ENCODE measurements at regions not wholly inside any gene's neighbourhood (a gene's known extent, or its start where the extent isn't known, plus 50 kb on each side); places are given as distances from the start of the nearest gene placed in this dataset.

- Histone ChIP-seq H3K36me3 (ENCODE audit: insufficient read depth, low read length) (no peaks in the 10 kb centered on the region), H3K4me3 (ENCODE audit: low read length) (no peak overlapping the region), H3K27me3 (ENCODE audit: control insufficient read depth in 1 of 2, insufficient read depth in 2 of 2, low read length in 2 of 2) (peaks cover 2 to 5% of the 10 kb centered on the region in 2 experiments), H3K27ac (ENCODE audit: low read depth in 1 of 2, low read length in 2 of 2) (no peak overlapping the region), H3K9me3 (ENCODE audit: control insufficient read depth in 1 of 2, insufficient read depth in 1 of 2, low read length in 2 of 2) (no peaks in the 10 kb centered on the region), H3K4me1 (ENCODE audit: insufficient read depth, low read length) (peaks cover 3% of the 10 kb centered on the region)
- no peak for TF ChIP-seq CTCF (IDR thresholded peaks at IDR 0.05)
- no peak overlapping the region for H3K27ac Mint-ChIP-seq
- H3K36me3 Mint-ChIP-seq (ENCODE audit: low read depth): no peaks in the 10 kb centered on the region
- H3K4me1 Mint-ChIP-seq (ENCODE audit: low read depth): no peaks in the 10 kb centered on the region
- CTCF ChIA-PET: no interaction called here
- no peak for DNase-seq
- ATAC-seq (ENCODE audit: poor library complexity): no peak
- POLR2A ChIA-PET: no interaction called here
- H3K27me3 Mint-ChIP-seq: peaks cover 18% of the 10 kb centered on the region
- H3K4me3 Mint-ChIP-seq: no peak overlapping the region
- intact Hi-C loops (cut with DNase I, micrococcal nuclease): no loop called here
- H3K9me3 Mint-ChIP-seq: no peaks in the 10 kb centered on the region
Measured at GRCh38 chr20:51315390-51315789, 227.1 kb downstream of the NFATC2 start.

GRCh38 chr20:51313358-51313827 lies 229.1 kb downstream of the NFATC2 start:
- Mint-ChIP-seq H3K4me3 (no peak overlapping the region), H3K9me3 (no peaks in the 10 kb centered on the region), H3K27me3 (peaks cover 34% of the 10 kb centered on the region), H3K4me1 (ENCODE audit: low read depth) (no peaks in the 10 kb centered on the region), H3K27ac (no peak overlapping the region), H3K36me3 (ENCODE audit: low read depth) (no peaks in the 10 kb centered on the region)
- ChIA-PET POLR2A (no interaction called here), CTCF (interaction anchor here (0.8 kb wide), 1 partner anchor 326 kb away, joined by 3 read pairs; no protein-coding TSS in a partner anchor)
- Histone ChIP-seq H3K4me1 (ENCODE audit: insufficient read depth, low read length) (peaks cover 3% of the 10 kb centered on the region), H3K27ac (ENCODE audit: low read depth in 1 of 2, low read length in 2 of 2) (no peak overlapping the region), H3K27me3 (ENCODE audit: control insufficient read depth in 1 of 2, insufficient read depth in 2 of 2, low read length in 2 of 2) (peaks cover 5% of the 10 kb centered on the region in 2 experiments), H3K4me3 (ENCODE audit: low read length) (no peak overlapping the region), H3K9me3 (ENCODE audit: control insufficient read depth in 1 of 2, insufficient read depth in 1 of 2, low read length in 2 of 2) (no peaks in the 10 kb centered on the region), H3K36me3 (ENCODE audit: insufficient read depth, low read length) (no peaks in the 10 kb centered on the region)
- DNase-seq (no peak), ATAC-seq (ENCODE audit: poor library complexity) (no peak)
- intact Hi-C loops (cut with DNase I, micrococcal nuclease): no loop called here
- no peak for TF ChIP-seq CTCF (IDR thresholded peaks at IDR 0.05)

GRCh38 chr20:51312480-51312783 lies 230.1 kb downstream of the NFATC2 start:
- no peak overlapping the region for H3K4me3 Mint-ChIP-seq
- H3K4me3 ChIP-seq (ENCODE audit: low read length): no peak overlapping the region
- DNase-seq (no peak), ATAC-seq (ENCODE audit: poor library complexity) (no peak)
- H3K9me3 Mint-ChIP-seq: no peaks in the 10 kb centered on the region
- no peak overlapping the region for H3K27ac ChIP-seq (ENCODE audit: low read depth in 1 of 2, low read length in 2 of 2)
- CTCF ChIA-PET: interaction anchor here (0.8 kb wide), 1 partner anchor 325 kb away, joined by 3 read pairs; no protein-coding TSS in a partner anchor
- no peaks in the 10 kb centered on the region for H3K9me3 ChIP-seq (ENCODE audit: control insufficient read depth in 1 of 2, insufficient read depth in 1 of 2, low read length in 2 of 2)
- TF ChIP-seq CTCF (IDR thresholded peaks at IDR 0.05): no peak
- peaks cover 34% of the 10 kb centered on the region for H3K27me3 Mint-ChIP-seq
- H3K27me3 ChIP-seq (ENCODE audit: control insufficient read depth in 1 of 2, insufficient read depth in 2 of 2, low read length in 2 of 2): peaks cover 5% of the 10 kb centered on the region in 2 experiments
- intact Hi-C loops (cut with DNase I, micrococcal nuclease): no loop called here
- H3K36me3 Mint-ChIP-seq (ENCODE audit: low read depth): no peaks in the 10 kb centered on the region
- H3K4me1 Mint-ChIP-seq (ENCODE audit: low read depth): no peaks in the 10 kb centered on the region
- no peaks in the 10 kb centered on the region for H3K36me3 ChIP-seq (ENCODE audit: insufficient read depth, low read length)
- no peak overlapping the region for H3K27ac Mint-ChIP-seq
- POLR2A ChIA-PET: no interaction called here
- H3K4me1 ChIP-seq (ENCODE audit: insufficient read depth, low read length): no peaks in the 10 kb centered on the region
